HEK293T (cell line): ENCODE measurements at regions not wholly inside any gene's neighbourhood (a gene's known extent, or its start where the extent isn't known, plus 50 kb on each side); places are given as distances from the start of the nearest gene placed in this dataset.

Source experiments
- ARNT ChIP-seq: fragments of 450-650 bp; IDR thresholded peaks from 2 replicates; pipeline ENCODE4 v1.6.1; 2017; ENCODE audit warnings: mild to moderate bottlenecking
- BHLHE40 ChIP-seq: fragments of 450-650 bp; IDR thresholded peaks from 2 replicates; pipeline ENCODE4 v1.6.1; 2016; ENCODE audit warnings: mild to moderate bottlenecking, moderate library complexity, borderline replicate concordance
- CTBP1 ChIP-seq: fragments of 450-650 bp; IDR thresholded peaks from 2 replicates; pipeline ENCODE4 v1.6.1; 2016; ENCODE audit warnings: borderline replicate concordance
- ELF4 ChIP-seq: fragments of 450-650 bp; IDR thresholded peaks from 2 replicates; pipeline ENCODE4 v1.6.1; 2017; ENCODE audit warnings: antibody characterized with exemption
- FOXA1 ChIP-seq: fragments of 450-650 bp; IDR thresholded peaks from 2 replicates; pipeline ENCODE4 v1.6.1; 2016; ENCODE audit warnings: mild to moderate bottlenecking
- FOXK2 ChIP-seq: fragments of 450-650 bp; IDR thresholded peaks from 2 replicates; pipeline ENCODE4 v1.6.1; 2016; ENCODE audit warnings: mild to moderate bottlenecking
- FOXM1 ChIP-seq: fragments of 450-650 bp; IDR thresholded peaks from 2 replicates; pipeline ENCODE4 v1.6.1; 2017; ENCODE audit warnings: mild to moderate bottlenecking, borderline replicate concordance
- HDGF ChIP-seq: fragments of 450-650 bp; IDR thresholded peaks from 2 replicates; pipeline ENCODE4 v1.6.1; 2017; ENCODE audit warnings: antibody characterized with exemption, borderline replicate concordance
- L3MBTL2 ChIP-seq: fragments of 450-650 bp; conservative IDR thresholded peaks from 2 replicates; pipeline ENCODE4 v1.6.1; 2016; ENCODE audit warnings: mild to moderate bottlenecking
- NFRKB ChIP-seq: fragments of 450-650 bp; IDR thresholded peaks from 2 replicates; pipeline ENCODE4 v1.6.1; 2016; ENCODE audit warnings: mild to moderate bottlenecking, moderate library complexity
- SP1 ChIP-seq: fragments of 450-650 bp; IDR thresholded peaks from 2 replicates; pipeline ENCODE4 v1.6.1; 2017
- SUZ12 ChIP-seq: fragments of 450-650 bp; IDR thresholded peaks from 2 replicates; pipeline ENCODE4 v1.6.1; 2016; ENCODE audit warnings: mild to moderate bottlenecking
- TARDBP ChIP-seq: fragments of 450-650 bp; IDR thresholded peaks from 2 replicates; pipeline ENCODE4 v1.6.1; 2016
- ZNF384 ChIP-seq: fragments of 450-650 bp; IDR thresholded peaks from 2 replicates; pipeline ENCODE4 v1.6.1; 2016

GRCh38 chr3:83740504-83740903 is 1218.3 kb upstream of the CADM2 start:
- TF ChIP-seq BHLHE40, result no peak
- TF ChIP-seq HDGF, result no peak
- TF ChIP-seq SP1, result no peak
- no peak for TF ChIP-seq ARNT
- no peak for TF ChIP-seq FOXM1
- TF ChIP-seq SUZ12, result no peak
- no peak for TF ChIP-seq TARDBP
- TF ChIP-seq FOXA1, result no peak
- no peak for TF ChIP-seq FOXK2
- TF ChIP-seq ZNF384, result no peak
- no peak for TF ChIP-seq CTBP1
- no peak for TF ChIP-seq L3MBTL2
- no peak for TF ChIP-seq NFRKB
- no peak for TF ChIP-seq ELF4
